GM23338 (cell line): ENCODE measurements at regions not wholly inside any gene's neighbourhood (a gene's known extent, or its start where the extent isn't known, plus 50 kb on each side); places are given as distances from the start of the nearest gene placed in this dataset.
"Not testable (repeated sequence)": the region's sequence is repeated elsewhere in the genome, so short reads cannot be mapped to it uniquely, and the experiment has no call there.

Source experiments
- ATAC-seq: fragments of 200-7000 bp; cut with Tn5 transposase; 3 replicates; pipeline ENCODE4 v1.9.1; 2020
- DNase-seq: peaks from one replicate; pipeline ENCODE4 v3.0.0-alpha.2; 2015; ENCODE audit warnings: low spot score
- H2AFZ ChIP-seq: fragments of 200-600 bp; sonication (generic); 2 replicates; pipeline ENCODE4 v1.8.0; 2016; ENCODE audit warnings: antibody characterized with exemption, mild to moderate bottlenecking, moderate library complexity
- H3F3A ChIP-seq: fragments of 200-600 bp; sonication (generic); replicated peaks from 2 replicates; pipeline ENCODE4 v1.8.0; 2017; ENCODE audit warnings: antibody characterized with exemption, mixed run types, low read depth
- H3K27ac ChIP-seq: fragments of 200-600 bp; sonication (generic); 2 replicates; pipeline ENCODE4 v1.6.1; 2016; ENCODE audit warnings: low read depth
- H3K27me3 ChIP-seq: fragments of 200-600 bp; sonication (generic); 2 replicates; pipeline ENCODE4 v1.8.0; 2016; ENCODE audit warnings: mild to moderate bottlenecking, mixed run types, moderate library complexity; ENCODE audit not compliant: insufficient read depth
- H3K36me3 ChIP-seq: fragments of 200-600 bp; sonication (generic); 2 replicates; pipeline ENCODE4 v1.8.0; 2016; ENCODE audit warnings: mild to moderate bottlenecking; ENCODE audit not compliant: insufficient read depth
- H3K4me1 ChIP-seq: fragments of 200-600 bp; sonication (generic); 2 replicates; pipeline ENCODE4 v1.8.0; 2016; ENCODE audit warnings: mild to moderate bottlenecking, moderate library complexity; ENCODE audit not compliant: insufficient read depth
- H3K4me2 ChIP-seq: fragments of 200-600 bp; sonication (generic); 2 replicates; pipeline ENCODE4 v1.7.1; 2017; ENCODE audit warnings: mixed run types
- H3K4me3 ChIP-seq: fragments of 200-600 bp; sonication (generic); 2 replicates; pipeline ENCODE4 v1.6.1; 2016; ENCODE audit warnings: mixed run types
- H3K79me2 ChIP-seq: fragments of 200-600 bp; sonication (generic); replicated peaks from 2 replicates; pipeline ENCODE4 v1.8.0; 2017; ENCODE audit warnings: mild to moderate bottlenecking; ENCODE audit not compliant: insufficient read depth
- H3K9me2 ChIP-seq: fragments of 200-600 bp; sonication (generic); 2 replicates; pipeline ENCODE4 v1.8.0; 2017; ENCODE audit not compliant: insufficient read depth
- H4K20me1 ChIP-seq: fragments of 200-600 bp; sonication (generic); replicated peaks from 2 replicates; pipeline ENCODE4 v1.8.0; 2017; ENCODE audit warnings: mild to moderate bottlenecking; ENCODE audit not compliant: insufficient read depth
- H3K27ac Mint-ChIP-seq: 2 replicates; pipeline ENCODE4 v1.8.0; 2020; ENCODE audit warnings: inconsistent platforms, mild to moderate bottlenecking, moderate library complexity, mixed read lengths
- H3K27me3 Mint-ChIP-seq: 3 replicates; pipeline ENCODE4 v1.8.0; 2022; ENCODE audit warnings: low read depth, mild to moderate bottlenecking, moderate library complexity, mixed read lengths, inconsistent platforms; ENCODE audit not compliant: insufficient read depth, poor library complexity
- H3K36me3 Mint-ChIP-seq: 3 replicates; pipeline ENCODE4 v1.8.0; 2021; ENCODE audit warnings: low read depth, mild to moderate bottlenecking, inconsistent platforms, moderate library complexity, mixed read lengths
- H3K4me1 Mint-ChIP-seq: 3 replicates; pipeline ENCODE4 v1.8.0; 2020; ENCODE audit warnings: mild to moderate bottlenecking, inconsistent platforms, mixed read lengths
- H3K4me3 Mint-ChIP-seq: 3 replicates; pipeline ENCODE4 v1.8.0; 2021; ENCODE audit warnings: moderate library complexity, mild to moderate bottlenecking, inconsistent platforms, mixed read lengths
- H3K9me3 Mint-ChIP-seq: 3 replicates; pipeline ENCODE4 v1.8.0; 2020; ENCODE audit warnings: moderate library complexity, mild to moderate bottlenecking, inconsistent platforms, mixed read lengths
- EZH2 ChIP-seq: fragments of 200-600 bp; sonication (generic); IDR thresholded peaks from one replicate; pipeline ENCODE4 v1.8.0; 2017; ENCODE audit warnings: antibody characterized with exemption, mild to moderate bottlenecking, low read depth; ENCODE audit not compliant: unreplicated experiment
- JUNB ChIP-seq: IDR thresholded peaks from one replicate; pipeline ENCODE4 v1.6.1; 2016; ENCODE audit warnings: antibody characterized with exemption; ENCODE audit not compliant: unreplicated experiment
- POLR2AphosphoS5 ChIP-seq: IDR thresholded peaks from 2 replicates; pipeline ENCODE4 v1.6.1; 2016; ENCODE audit warnings: antibody characterized with exemption, low read depth
- ZNF114 ChIP-seq: fragments of 250-450 bp; sonication (Bioruptor Pico); IDR thresholded peaks from 2 replicates; pipeline ENCODE4 v1.5.0; 2020; ENCODE audit warnings: mild to moderate bottlenecking, moderate library complexity
- TF ChIP-seq, protein P1 (sequence below): fragments of 250-450 bp; sonication (Bioruptor Pico); IDR thresholded peaks from 2 replicates; pipeline ENCODE4 v1.5.0; 2020; ENCODE audit warnings: mild to moderate bottlenecking, moderate library complexity
- TF ChIP-seq, protein P2 (sequence below): IDR thresholded peaks from 2 replicates; pipeline ENCODE4 v1.6.1; 2016; ENCODE audit warnings: antibody characterized with exemption

DNA sequence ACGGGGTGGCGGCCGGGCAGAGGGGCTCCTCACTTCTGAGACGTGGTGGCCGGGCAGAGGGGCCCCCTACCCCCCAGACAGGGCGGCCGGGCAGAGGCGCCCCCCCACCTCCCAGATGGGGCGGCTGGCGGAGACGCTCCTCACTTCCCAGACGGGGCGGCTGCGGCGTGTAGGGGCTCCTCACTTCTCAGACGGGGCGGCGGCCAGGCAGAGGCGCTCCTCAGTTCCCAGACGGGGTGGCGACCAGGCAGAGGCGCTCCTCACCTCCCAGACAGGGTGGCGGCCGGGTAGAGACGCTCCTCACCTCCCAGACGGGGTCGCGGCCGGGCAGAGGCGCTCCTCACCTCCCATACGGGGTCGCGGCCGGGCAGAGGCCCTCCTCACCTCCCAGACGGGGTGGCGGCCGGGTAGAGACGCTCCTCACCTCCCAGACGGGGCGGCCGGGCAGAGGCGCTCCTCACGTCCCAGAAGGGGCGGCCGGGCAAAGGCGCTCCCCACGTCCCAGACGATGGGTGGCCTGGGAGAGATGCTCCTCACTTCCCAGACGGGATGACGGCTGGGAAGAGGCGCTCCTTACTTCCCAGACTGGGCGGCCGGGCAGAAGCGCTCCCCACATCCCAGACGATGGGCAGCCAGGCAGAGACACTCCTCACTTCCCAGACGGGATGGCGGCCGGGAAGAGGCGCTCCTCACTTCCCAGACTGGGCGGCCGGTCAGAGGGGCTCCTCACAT lies 536.6 kb upstream of the TUSC1 start:
- not testable (repeated sequence) for H3K27ac ChIP-seq, H3K4me3 ChIP-seq, H3K4me3 Mint-ChIP-seq, H3K4me2 ChIP-seq, H3K9me2 ChIP-seq, DNase-seq, H3F3A ChIP-seq, H2AFZ ChIP-seq, H3K4me1 ChIP-seq, H3K27me3 Mint-ChIP-seq, H3K36me3 ChIP-seq, H4K20me1 ChIP-seq, H3K27me3 ChIP-seq, H3K79me2 ChIP-seq, H3K27ac Mint-ChIP-seq, ATAC-seq
- H3K4me1 Mint-ChIP-seq = peaks cover 12% of the 10 kb centered on the region
- peaks cover 23% of the 10 kb centered on the region for H3K36me3 Mint-ChIP-seq
- peaks cover 33% of the 10 kb centered on the region for H3K9me3 Mint-ChIP-seq

GRCh38 chr9:26210338-26210851 lies 532.2 kb upstream of the TUSC1 start:
- Histone ChIP-seq H3K27ac (no peak overlapping the region), H3K36me3 (no peaks in the 10 kb centered on the region), H3F3A (no peaks in the 10 kb centered on the region), H3K9me2 (no peaks in the 10 kb centered on the region), H3K27me3 (no peaks in the 10 kb centered on the region), H3K4me3 (no peak overlapping the region), H4K20me1 (no peaks in the 10 kb centered on the region), H2AFZ (peak overlapping the region; percentile 66), H3K79me2 (no peaks in the 10 kb centered on the region), H3K4me1 (0 out of 2 replicates have a peak, but pooled peaks cover 5% of the 10 kb centered on the region), H3K4me2 (no peak overlapping the region)
- peaks cover 12% of the 10 kb centered on the region for H3K4me1 Mint-ChIP-seq
- DNase-seq (peak; percentile 8), ATAC-seq (peak; percentile 68)
- TF ChIP-seq JUNB (no peak), EZH2 (no peak), POLR2AphosphoS5 (no peak), ZNF114 (CRISPR knock-in tag) (no peak)
- TF ChIP-seq, protein P1, sequence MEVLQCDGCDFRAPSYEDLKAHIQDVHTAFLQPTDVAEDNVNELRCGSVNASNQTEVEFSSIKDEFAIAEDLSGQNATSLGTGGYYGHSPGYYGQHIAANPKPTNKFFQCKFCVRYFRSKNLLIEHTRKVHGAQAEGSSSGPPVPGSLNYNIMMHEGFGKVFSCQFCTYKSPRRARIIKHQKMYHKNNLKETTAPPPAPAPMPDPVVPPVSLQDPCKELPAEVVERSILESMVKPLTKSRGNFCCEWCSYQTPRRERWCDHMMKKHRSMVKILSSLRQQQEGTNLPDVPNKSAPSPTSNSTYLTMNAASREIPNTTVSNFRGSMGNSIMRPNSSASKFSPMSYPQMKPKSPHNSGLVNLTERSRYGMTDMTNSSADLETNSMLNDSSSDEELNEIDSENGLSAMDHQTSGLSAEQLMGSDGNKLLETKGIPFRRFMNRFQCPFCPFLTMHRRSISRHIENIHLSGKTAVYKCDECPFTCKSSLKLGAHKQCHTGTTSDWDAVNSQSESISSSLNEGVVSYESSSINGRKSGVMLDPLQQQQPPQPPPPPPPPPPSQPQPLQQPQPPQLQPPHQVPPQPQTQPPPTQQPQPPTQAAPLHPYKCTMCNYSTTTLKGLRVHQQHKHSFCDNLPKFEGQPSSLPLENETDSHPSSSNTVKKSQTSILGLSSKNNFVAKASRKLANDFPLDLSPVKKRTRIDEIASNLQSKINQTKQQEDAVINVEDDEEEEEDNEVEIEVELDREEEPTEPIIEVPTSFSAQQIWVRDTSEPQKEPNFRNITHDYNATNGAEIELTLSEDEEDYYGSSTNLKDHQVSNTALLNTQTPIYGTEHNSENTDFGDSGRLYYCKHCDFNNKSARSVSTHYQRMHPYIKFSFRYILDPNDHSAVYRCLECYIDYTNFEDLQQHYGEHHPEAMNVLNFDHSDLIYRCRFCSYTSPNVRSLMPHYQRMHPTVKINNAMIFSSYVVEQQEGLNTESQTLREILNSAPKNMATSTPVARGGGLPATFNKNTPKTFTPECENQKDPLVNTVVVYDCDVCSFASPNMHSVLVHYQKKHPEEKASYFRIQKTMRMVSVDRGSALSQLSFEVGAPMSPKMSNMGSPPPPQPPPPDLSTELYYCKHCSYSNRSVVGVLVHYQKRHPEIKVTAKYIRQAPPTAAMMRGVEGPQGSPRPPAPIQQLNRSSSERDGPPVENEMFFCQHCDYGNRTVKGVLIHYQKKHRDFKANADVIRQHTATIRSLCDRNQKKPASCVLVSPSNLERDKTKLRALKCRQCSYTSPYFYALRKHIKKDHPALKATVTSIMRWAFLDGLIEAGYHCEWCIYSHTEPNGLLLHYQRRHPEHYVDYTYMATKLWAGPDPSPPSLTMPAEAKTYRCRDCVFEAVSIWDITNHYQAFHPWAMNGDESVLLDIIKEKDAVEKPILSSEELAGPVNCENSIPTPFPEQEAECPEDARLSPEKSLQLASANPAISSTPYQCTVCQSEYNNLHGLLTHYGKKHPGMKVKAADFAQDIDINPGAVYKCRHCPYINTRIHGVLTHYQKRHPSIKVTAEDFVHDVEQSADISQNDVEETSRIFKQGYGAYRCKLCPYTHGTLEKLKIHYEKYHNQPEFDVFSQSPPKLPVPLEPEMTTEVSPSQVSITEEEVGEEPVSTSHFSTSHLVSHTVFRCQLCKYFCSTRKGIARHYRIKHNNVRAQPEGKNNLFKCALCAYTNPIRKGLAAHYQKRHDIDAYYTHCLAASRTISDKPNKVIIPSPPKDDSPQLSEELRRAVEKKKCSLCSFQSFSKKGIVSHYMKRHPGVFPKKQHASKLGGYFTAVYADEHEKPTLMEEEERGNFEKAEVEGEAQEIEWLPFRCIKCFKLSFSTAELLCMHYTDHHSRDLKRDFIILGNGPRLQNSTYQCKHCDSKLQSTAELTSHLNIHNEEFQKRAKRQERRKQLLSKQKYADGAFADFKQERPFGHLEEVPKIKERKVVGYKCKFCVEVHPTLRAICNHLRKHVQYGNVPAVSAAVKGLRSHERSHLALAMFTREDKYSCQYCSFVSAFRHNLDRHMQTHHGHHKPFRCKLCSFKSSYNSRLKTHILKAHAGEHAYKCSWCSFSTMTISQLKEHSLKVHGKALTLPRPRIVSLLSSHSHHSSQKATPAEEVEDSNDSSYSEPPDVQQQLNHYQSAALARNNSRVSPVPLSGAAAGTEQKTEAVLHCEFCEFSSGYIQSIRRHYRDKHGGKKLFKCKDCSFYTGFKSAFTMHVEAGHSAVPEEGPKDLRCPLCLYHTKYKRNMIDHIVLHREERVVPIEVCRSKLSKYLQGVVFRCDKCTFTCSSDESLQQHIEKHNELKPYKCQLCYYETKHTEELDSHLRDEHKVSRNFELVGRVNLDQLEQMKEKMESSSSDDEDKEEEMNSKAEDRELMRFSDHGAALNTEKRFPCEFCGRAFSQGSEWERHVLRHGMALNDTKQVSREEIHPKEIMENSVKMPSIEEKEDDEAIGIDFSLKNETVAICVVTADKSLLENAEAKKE = no peak
- TF ChIP-seq, protein P2, sequence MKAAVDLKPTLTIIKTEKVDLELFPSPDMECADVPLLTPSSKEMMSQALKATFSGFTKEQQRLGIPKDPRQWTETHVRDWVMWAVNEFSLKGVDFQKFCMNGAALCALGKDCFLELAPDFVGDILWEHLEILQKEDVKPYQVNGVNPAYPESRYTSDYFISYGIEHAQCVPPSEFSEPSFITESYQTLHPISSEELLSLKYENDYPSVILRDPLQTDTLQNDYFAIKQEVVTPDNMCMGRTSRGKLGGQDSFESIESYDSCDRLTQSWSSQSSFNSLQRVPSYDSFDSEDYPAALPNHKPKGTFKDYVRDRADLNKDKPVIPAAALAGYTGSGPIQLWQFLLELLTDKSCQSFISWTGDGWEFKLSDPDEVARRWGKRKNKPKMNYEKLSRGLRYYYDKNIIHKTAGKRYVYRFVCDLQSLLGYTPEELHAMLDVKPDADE = no peak
- peaks cover 17% of the 10 kb centered on the region for H3K9me3 Mint-ChIP-seq
- H3K27me3 Mint-ChIP-seq = peaks cover 5% of the 10 kb centered on the region
- H3K27ac Mint-ChIP-seq = no peak overlapping the region
- peaks cover 9% of the 10 kb centered on the region; the same call in 2 of the 3 replicates for H3K36me3 Mint-ChIP-seq
- H3K4me3 Mint-ChIP-seq = no peak overlapping the region
